Liver (tissue), 8 donors: ENCODE measurements at regions not wholly inside any gene's neighbourhood (a gene's known extent, or its start where the extent isn't known, plus 50 kb on each side); places are given as distances from the start of the nearest gene placed in this dataset.

Experiments used
- DNase-seq: peaks from one replicate; pipeline ENCODE4 v3.0.0-alpha.2; 2017; ENCODE audit warnings: low spot score
- H3K27ac ChIP-seq, 2 donors: one replicate each; pipeline ENCODE4 v1.7.0; 2013; ENCODE audit warnings: inconsistent platforms in 2 of 2, low read length in 2 of 2, control low read depth in 1 of 2, low read depth in 1 of 2, mild to moderate bottlenecking in 1 of 2
- H3K27me3 ChIP-seq, 4 donors: one replicate each; pipeline versions ENCODE4 v1.6.1 to v1.7.0; 2013; ENCODE audit warnings: low read length in 3 of 4, inconsistent platforms in 1 of 4, mild to moderate bottlenecking in 1 of 4, moderate library complexity in 1 of 4; ENCODE audit not compliant: control insufficient read depth in 4 of 4, insufficient read depth in 4 of 4
- H3K36me3 ChIP-seq, 4 donors: one replicate each; pipeline versions ENCODE4 v1.6.1 to v1.7.0; 2013; ENCODE audit warnings: low read length in 3 of 4, mild to moderate bottlenecking in 3 of 4, low read depth in 1 of 4, moderate library complexity in 1 of 4; ENCODE audit not compliant: control insufficient read depth in 4 of 4, insufficient read depth in 3 of 4
- H3K4me1 ChIP-seq, 4 donors: one replicate each; pipeline versions ENCODE4 v1.6.1 to v1.7.0; 2013; ENCODE audit warnings: low read length in 3 of 4, mild to moderate bottlenecking in 3 of 4, moderate library complexity in 1 of 4; ENCODE audit not compliant: control insufficient read depth in 4 of 4, insufficient read depth in 4 of 4
- H3K4me3 ChIP-seq, 3 donors: one replicate each; pipeline versions ENCODE4 v1.6.1 to v1.7.0; 2013; ENCODE audit warnings: low read length in 3 of 3, control low read depth in 1 of 3, low read depth in 1 of 3, mild to moderate bottlenecking in 1 of 3
- H3K9ac ChIP-seq, 2 donors: one replicate each; pipeline ENCODE4 v1.7.0; 2013; ENCODE audit warnings: low read length in 2 of 2, mild to moderate bottlenecking in 2 of 2, moderate library complexity in 2 of 2, control low read depth in 1 of 2, low read depth in 1 of 2
- H3K9me3 ChIP-seq, 4 donors: one replicate each; pipeline versions ENCODE4 v1.6.1 to v1.7.0; 2013; ENCODE audit warnings: low read length in 3 of 4; ENCODE audit not compliant: control insufficient read depth in 4 of 4
- ATF3 ChIP-seq: IDR thresholded peaks from 2 replicates; pipeline ENCODE4 v1.6.1; 2016; ENCODE audit warnings: antibody characterized with exemption
- CTCF ChIP-seq: fragments of 150-350 bp; IDR thresholded peaks from 2 replicates; pipeline ENCODE4 v1.5.1; 2017; ENCODE audit warnings: improper control_type of control experiment, low read depth, low read length; ENCODE audit not compliant: missing input control
- EGR1 ChIP-seq, 2 donors: IDR thresholded peaks; 2 replicates each; pipeline ENCODE4 v1.6.1; 2016 to 2018; ENCODE audit warnings: antibody characterized with exemption in 2 of 2, low read depth in 2 of 2
- GABPA ChIP-seq, 2 donors: IDR thresholded peaks in 1 of 2; conservative IDR thresholded peaks in 1 of 2; 2 replicates each; pipeline ENCODE4 v1.6.1; 2016; ENCODE audit warnings: antibody characterized with exemption in 2 of 2, mild to moderate bottlenecking in 1 of 2, moderate library complexity in 1 of 2
- HNF4G ChIP-seq: IDR thresholded peaks from 2 replicates; pipeline ENCODE4 v1.6.1; 2016; ENCODE audit warnings: antibody characterized with exemption
- JUND ChIP-seq, 2 donors: IDR thresholded peaks; 2 replicates each; pipeline ENCODE4 v1.6.1; 2016; ENCODE audit warnings: antibody characterized with exemption in 2 of 2
- MAX ChIP-seq: IDR thresholded peaks from 2 replicates; pipeline ENCODE4 v1.6.1; 2016; ENCODE audit warnings: antibody characterized with exemption
- NR2F2 ChIP-seq: IDR thresholded peaks from 2 replicates; pipeline ENCODE4 v1.6.1; 2016; ENCODE audit warnings: antibody characterized with exemption
- RAD21 ChIP-seq, 2 donors: IDR thresholded peaks; 2 replicates each; pipeline ENCODE4 v1.6.1; 2016; ENCODE audit warnings: antibody characterized with exemption in 2 of 2, mild to moderate bottlenecking in 2 of 2
- REST ChIP-seq: IDR thresholded peaks from 2 replicates; pipeline ENCODE4 v1.6.1; 2016; ENCODE audit warnings: antibody characterized with exemption, mild to moderate bottlenecking
- SP1 ChIP-seq: IDR thresholded peaks from 2 replicates; pipeline ENCODE4 v1.6.1; 2018; ENCODE audit warnings: antibody characterized with exemption, mild to moderate bottlenecking
- TAF1 ChIP-seq: conservative IDR thresholded peaks from 2 replicates; pipeline ENCODE4 v1.6.1; 2016; ENCODE audit warnings: antibody characterized with exemption, mild to moderate bottlenecking
- YY1 ChIP-seq: IDR thresholded peaks from 2 replicates; pipeline ENCODE4 v1.6.1; 2016; ENCODE audit warnings: antibody characterized with exemption, mild to moderate bottlenecking
- ZBTB33 ChIP-seq: IDR thresholded peaks from 2 replicates; pipeline ENCODE4 v1.6.1; 2016; ENCODE audit warnings: antibody characterized with exemption
- WGBS: extraction: QIAGEN DNeasy Blood & Tissue Kit; methylation state at CpG from one replicate; pipeline ENCODE4 v1.1.7; 2013; 5-methylcytosine and 5-hydroxymethylcytosine counted together
- donor health status: healthy.
- donor health status: healthy.
- donor health status: healthy.
- donor health status: healthy.
- donor health status: healthy.

GRCh38 chr13:105153611-105154010 is 1381.9 kb downstream of the EFNB2 start:
- no peaks in the 10 kb centered on the region for H3K36me3 ChIP-seq
- WGBS = 51% methylated on average over 1 of the region's 1 CpG
- H3K27me3 ChIP-seq = peaks cover 0 to 2% (median 0%) of the 10 kb centered on the region in 4 donors
- no peak overlapping the region for H3K4me3 ChIP-seq
- H3K9ac ChIP-seq = no peak overlapping the region
- H3K9me3 ChIP-seq = peaks cover 0 to 2% (median 0%) of the 10 kb centered on the region in 4 donors
- no peak overlapping the region for H3K27ac ChIP-seq
- no peak for TF ChIP-seq TAF1
- H3K4me1 ChIP-seq = no peaks in the 10 kb centered on the region
- no peak for DNase-seq

- no peak for TF ChIP-seq NR2F2
- no peak for TF ChIP-seq SP1
- TF ChIP-seq MAX = no peak
- TF ChIP-seq GABPA (IDR thresholded peaks at IDR 0.05 in 1 of 2, conservative IDR thresholded peaks at IDR 0.05 in 1 of 2) = no peak
- TF ChIP-seq YY1 = no peak
- no peak for TF ChIP-seq ZBTB33
- no peak for TF ChIP-seq CTCF
- TF ChIP-seq HNF4G = no peak
- no peak for TF ChIP-seq REST
- TF ChIP-seq EGR1 (IDR thresholded peaks at IDR 0.05; ENCODE audit: low read depth in 2 of 2) = no peak
- no peak for TF ChIP-seq JUND (IDR thresholded peaks at IDR 0.05)
- no peak for TF ChIP-seq RAD21 (IDR thresholded peaks at IDR 0.05)
- no peak for TF ChIP-seq ATF3
- Histone ChIP-seq H3K4me3 (no peak overlapping the region), H3K9me3 (peaks cover 0 to 2% (median 0%) of the 10 kb centered on the region in 4 donors), H3K36me3 (no peaks in the 10 kb centered on the region), H3K9ac (no peak overlapping the region), H3K4me1 (no peaks in the 10 kb centered on the region), H3K27me3 (peaks cover 0 to 2% (median 0%) of the 10 kb centered on the region in 4 donors), H3K27ac (no peak overlapping the region)
- 78% methylated on average over 3 of the region's 3 CpGs for WGBS
- DNase-seq = no peak
Observed at GRCh38 chr13:105151639-105152038, 1383.8 kb downstream of the EFNB2 start.
